GM19328 (cell line): ENCODE measurements at regions not wholly inside any gene's neighbourhood (a gene's known extent, or its start where the extent isn't known, plus 50 kb on each side); places are given as distances from the start of the nearest gene placed in this dataset.
"Not testable (repeated sequence)": the region's sequence is repeated elsewhere in the genome, so short reads cannot be mapped to it uniquely, and the experiment has no call there.

ENCODE experiments used
- ATAC-seq: cut with Tn5 transposase; IDR thresholded peaks from one replicate; pipeline ENCODE4 v1.9.1; 2021; ENCODE audit warnings: mild to moderate bottlenecking, moderate library complexity; ENCODE audit not compliant: unreplicated experiment

DNA sequence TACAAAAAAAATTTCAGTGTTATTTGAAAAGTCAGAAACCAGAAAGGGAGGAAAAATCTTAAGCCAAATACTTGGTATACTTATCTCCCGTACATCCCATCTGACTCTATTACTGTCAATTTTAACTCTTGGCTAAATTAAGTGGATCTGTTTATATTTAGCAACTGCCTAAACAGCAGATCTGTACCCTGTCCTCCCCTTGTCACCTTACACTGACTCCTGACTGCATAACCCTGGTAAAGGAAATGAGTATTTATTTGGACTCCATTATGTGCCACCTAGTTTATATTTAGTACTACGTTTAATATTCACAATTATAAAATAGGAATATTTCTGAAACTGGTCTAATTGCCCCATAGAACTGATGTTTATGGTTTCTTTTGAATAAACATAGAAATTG, 730.2 kb upstream of the GJE1 start:
- no peak for ATAC-seq

DNA sequence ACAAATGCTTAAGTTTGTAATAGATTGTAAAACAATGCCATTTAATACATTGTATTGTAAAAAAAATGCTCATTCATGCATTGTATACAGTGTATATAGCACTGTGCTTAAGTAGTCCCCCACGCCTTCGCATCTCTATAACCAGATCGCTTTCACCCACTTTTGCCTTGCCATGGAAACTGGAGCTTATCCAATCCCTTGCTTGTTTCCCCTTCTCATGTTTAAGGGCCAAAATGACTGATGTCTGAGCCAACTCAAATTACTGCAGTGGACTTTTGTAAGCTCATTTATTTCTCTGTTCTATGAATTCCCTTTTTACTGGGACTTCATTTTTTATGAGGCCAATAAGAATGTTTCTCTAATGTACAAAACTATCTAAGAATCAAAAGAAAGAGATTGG, 730.9 kb upstream of the GJE1 start:
- no peak for ATAC-seq

DNA sequence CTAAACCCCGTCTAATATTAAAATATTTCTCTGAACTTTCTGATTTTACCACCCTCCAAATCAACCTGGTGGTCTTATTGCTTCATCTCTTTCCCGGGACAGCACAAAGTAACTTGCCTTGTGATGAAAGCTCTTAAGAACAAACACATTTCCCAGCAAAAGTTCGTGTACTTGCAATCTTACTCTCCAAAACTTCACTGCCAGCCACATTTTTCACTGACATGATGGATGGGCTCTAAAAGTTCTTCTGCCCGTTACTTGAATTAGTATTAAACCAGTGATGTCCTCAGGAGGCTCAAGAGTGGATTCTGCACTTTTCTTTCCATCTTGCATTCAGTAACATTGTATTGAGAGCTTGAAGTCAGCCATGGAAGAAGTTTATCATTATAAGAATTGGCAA, 731.6 kb upstream of the GJE1 start:
- no peak for ATAC-seq

GRCh38 chr6:141398949-141399348, 733.8 kb upstream of the GJE1 start:
- ATAC-seq = no peak

- no peak for ATAC-seq
These were observed 737.2 kb upstream of the GJE1 start for GRCh38 chr6:141395443-141396008.

DNA sequence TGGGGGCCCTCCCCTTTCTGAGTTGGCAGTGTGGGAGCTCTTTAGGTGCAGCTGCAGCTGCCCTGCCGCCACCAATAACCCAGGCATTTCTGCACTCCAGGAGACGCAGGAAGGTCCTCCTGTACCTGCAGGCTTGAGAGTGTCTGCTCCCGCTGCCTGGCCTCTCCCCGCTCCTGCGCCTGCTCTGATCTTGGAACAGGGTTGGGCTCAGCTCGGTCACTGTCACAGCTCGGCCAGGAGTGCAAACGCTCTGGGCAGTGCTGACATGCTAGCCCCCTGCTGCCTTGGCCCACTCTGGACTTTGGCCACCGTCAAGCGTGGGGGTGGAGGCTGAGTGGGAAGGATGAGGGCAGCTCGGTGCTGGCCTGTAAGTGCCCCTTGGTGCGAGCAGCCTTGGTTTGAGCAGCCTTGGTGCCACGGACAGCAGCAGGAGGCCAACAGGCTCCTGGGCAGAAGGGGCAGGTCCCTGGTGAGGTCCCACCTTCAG, 738.1 kb upstream of the GJE1 start:
- no peak for ATAC-seq

- no peak for ATAC-seq
These were observed 738.6 kb upstream of the GJE1 start for GRCh38 chr6:141394125-141394536.

GRCh38 chr6:141393405-141394124, 739.2 kb upstream of the GJE1 start:
- no peak for ATAC-seq

GRCh38 chr6:141391135-141391534, 741.6 kb upstream of the GJE1 start:
- ATAC-seq = not testable (repeated sequence)

GRCh38 chr6:141388666-141389065, 744.1 kb upstream of the GJE1 start:
- ATAC-seq = no peak

DNA sequence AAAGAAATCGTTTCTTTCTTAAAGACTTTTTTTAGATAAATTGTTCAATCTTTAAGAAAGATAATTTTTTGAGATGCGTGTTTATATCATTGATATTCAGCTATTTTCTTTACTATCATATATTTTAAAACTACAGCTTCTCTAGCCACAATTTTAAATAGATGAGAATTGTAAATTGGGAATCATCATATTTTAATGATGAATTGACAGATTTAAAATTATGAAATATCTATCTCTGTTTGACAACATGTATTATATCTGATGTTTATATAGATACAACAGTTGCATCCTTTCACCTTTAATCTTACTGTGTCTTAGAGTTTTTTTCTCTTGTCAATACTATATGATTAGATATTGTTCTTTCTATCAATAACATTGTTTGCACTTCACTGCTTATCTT, 762.3 kb upstream of the GJE1 start:
- ATAC-seq = no peak

DNA sequence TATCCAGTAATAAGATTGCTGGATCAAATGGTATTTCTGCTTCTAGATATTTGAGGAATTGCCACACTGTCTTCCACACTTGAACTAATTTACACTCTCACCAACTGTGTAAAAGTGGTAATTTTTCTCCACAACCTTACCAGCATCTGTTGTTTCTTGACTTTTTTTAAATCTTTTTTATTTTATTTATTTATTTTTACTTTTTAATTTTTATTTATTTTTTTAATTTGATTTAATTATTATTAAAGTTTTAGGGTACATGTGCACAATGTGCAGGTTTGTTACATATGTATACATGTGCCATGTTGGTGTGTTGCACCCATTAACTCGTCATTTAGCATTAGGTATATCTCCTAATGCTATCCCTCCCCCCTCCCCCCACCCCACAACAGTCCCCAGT, 765.9 kb upstream of the GJE1 start:
- ATAC-seq = not testable (repeated sequence)

DNA sequence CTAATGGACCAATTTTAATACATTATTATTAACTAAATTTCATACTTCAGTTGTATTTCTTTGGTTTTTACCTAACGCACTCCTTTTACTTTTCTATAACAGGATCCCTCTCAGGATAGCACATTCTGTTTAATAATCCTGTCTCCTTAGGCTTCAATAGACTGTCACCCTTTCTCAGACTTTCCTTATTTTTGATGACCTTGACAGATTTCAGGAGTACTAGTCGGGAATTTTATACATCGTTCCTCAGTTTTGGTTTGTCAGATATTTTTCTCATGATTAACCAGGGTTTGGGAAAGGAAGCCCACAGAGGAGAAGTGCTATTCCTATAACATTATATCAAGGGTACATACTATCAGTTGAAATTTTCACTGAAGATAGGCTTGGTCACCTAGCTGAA, 768.0 kb upstream of the GJE1 start:
- ATAC-seq = no peak

DNA sequence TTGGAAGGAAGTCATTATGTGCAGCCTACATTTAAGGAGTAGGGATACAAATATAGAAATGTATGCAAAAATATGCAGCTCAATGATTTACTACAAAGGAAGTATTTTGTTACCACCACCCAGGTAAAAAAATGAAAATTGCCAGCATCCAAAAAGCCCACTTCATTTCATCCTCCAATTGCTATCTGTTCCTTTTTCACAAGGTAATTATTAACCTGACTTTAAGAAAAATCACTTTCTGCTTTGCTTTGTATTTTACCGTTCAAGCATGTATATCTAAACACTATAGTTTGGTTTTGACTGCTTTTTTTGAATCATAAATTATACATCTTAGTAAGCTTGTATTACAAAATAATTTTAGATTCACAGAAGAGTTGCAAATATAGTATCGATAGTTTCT, 768.5 kb upstream of the GJE1 start:
- ATAC-seq = no peak

DNA sequence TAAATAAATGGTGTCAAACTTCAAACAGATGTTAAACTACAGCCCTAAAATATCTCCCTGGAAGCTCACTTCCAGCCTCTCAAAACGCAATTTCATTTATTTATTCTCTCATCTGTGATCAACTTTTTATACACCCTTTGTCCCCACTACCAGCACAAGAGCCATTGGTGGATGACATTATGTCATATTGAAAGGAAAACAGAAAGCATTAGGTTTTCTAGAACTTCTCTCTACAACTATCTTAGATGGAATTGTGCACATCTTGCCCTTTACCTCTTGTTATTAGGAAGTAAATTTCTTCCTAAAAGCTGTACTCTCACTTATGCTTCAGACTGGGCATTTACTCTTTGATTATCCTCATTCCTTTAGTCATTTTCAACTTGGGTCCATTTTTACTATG, 771.2 kb upstream of the GJE1 start:
- no peak for ATAC-seq

DNA sequence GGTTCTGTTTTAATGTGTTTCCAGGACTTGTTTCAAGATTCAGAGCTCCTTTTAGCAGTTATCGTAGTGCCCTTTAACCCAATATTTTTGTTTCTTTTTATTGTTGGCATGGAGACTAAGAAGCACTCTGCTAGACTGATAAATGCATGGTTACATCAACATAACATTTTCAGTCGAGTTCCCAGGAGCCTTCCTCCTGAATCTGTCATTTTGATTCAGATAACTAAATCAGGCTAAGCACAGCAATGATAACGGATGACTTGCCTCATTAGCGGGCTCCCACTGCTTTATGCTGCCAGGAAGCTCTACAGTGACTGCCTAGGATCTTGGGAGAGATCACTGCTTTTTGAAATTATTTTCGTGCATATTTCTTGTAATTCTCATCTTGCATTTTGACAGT, 772.8 kb upstream of the GJE1 start:
- no peak for ATAC-seq

DNA sequence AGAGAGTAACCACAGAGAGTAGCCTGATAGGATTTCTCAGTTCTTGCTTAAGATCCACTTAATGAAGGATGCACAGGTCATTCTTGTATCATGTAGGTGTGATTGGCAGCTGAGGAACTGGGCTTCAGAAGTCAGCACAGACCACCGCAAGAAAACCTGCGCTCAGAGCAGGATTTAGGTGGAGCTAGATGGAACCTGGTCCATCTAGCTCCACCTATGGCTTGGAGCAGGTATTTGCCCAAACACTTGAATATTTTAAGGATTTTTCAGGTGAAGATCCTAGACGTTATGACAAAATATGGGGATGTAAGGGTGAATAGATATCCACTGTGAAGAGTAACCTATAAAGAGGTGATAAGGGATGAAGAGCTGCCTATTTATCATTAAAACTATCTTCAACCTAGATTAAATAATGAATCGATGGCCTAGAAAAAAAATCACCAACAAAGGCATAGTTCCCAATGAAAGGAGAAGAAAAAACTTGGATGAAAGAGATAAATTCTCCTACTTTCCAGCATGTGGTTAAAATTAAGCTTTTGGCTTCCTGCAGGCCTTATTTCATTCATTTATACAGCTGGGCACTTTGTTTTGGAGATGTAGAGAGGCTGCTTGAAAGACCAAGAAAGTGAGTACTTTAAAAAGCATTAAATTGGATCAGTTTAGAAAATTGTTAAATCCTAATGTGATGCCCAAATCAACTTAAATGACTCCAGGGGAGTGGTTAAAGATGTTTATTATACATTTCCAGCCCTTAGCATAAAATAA, 778.4 kb upstream of the GJE1 start:
- no peak for ATAC-seq

DNA sequence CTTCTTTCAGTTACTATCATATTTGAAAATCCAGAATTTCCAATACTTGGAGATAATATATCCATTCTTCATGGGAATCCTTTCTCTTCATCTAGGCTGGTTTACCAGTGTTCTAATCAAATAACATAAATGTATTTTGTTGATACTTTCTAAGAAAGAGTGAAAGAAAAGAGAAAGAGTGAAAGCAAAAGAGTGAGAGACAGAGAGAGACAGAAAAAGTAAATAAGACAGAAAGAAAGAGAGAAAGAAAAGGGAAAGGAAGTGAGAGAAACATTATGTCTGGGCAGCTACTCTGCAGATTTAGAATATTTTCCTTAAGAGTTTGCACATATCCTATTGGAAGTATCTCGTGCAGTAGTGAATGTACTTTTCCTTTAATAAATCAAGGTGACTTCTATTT, 781.0 kb upstream of the GJE1 start:
- no peak for ATAC-seq

DNA sequence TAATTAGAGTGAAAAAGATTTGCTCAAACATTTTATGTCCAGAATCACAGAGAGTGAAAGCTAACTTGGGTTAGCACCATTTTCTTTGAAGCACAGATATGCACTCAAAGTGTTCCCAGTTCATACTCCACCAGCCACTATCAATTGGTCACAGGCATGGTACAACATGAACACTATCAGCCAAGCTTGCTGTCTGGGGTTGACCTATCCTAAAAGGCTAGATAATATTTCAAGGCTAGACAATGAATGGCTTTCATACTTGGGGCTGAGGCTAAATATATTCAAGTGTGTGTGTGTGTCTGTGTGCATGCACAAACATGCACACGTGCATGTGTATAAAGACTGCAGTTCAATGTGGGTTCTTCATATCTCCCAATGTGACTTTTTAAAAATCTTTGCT, 783.0 kb upstream of the GJE1 start:
- no peak for ATAC-seq

DNA sequence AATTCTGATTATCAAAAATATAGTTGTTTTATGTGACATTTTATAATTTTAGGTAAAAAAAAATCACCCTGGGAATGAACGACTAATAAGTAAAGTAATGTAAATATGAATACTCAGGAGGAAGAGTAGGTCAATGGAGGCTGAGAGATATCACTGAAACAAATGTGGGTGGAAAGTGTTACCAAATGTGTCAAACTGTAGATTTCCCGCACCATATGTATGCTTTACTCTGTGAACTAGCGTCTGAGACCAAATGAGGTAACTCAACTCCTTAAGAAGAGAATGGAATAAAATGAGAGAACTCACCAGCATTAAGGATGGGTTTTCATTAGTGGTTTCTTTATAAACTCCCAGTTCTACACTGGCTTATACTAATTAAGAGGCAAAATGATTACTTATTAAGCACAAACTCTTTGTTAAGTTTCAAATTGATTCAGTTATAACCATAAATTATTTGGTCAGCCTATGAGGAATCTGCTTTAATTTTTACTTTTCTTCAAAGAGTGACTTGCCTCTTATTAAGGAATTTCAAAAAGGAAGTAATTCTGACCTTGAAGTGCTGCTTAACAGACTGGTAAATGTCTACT, 784.7 kb upstream of the GJE1 start:
- ATAC-seq = no peak

GRCh38 chr6:141347086-141347485, 785.6 kb upstream of the GJE1 start:
- ATAC-seq = no peak

DNA sequence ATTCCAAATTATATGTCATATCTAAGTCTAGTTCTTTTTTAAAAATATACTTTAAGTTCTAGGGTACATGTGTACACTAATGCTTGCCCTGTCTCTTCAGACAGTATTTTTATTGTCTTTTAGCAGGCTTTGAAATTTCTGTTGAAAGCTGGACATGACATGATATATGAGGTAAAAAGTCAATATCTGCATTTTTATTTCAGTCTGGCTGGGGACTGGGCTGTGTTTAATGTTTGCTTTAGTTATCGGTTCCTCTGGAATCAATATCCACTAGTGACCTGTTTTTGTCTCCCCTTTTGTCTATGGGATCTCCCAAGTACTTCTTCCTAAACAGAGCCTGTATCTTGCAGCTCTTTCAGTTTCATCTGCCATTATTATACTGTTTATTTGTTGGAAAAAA, 786.2 kb upstream of the GJE1 start:
- no peak for ATAC-seq
